ENCODE measurements at regions not wholly inside any gene's neighbourhood (a gene's known extent, or its start where the extent isn't known, plus 50 kb on each side); places are given as distances from the start of the nearest gene placed in this dataset.

- TF ChIP-seq TCF12 (IDR thresholded peaks at IDR 0.05; ENCODE audit: low read depth) (no peak), MAX (IDR thresholded peaks at IDR 0.05) (no peak), TAF1 (IDR thresholded peaks at IDR 0.05; ENCODE audit: low read depth) (no peak), RAD21 (IDR thresholded peaks at IDR 0.05; ENCODE audit: low read depth) (no peak), YY1 (IDR thresholded peaks at IDR 0.05; ENCODE audit: low read depth) (no peak)
- TF ChIP-seq, protein P1, sequence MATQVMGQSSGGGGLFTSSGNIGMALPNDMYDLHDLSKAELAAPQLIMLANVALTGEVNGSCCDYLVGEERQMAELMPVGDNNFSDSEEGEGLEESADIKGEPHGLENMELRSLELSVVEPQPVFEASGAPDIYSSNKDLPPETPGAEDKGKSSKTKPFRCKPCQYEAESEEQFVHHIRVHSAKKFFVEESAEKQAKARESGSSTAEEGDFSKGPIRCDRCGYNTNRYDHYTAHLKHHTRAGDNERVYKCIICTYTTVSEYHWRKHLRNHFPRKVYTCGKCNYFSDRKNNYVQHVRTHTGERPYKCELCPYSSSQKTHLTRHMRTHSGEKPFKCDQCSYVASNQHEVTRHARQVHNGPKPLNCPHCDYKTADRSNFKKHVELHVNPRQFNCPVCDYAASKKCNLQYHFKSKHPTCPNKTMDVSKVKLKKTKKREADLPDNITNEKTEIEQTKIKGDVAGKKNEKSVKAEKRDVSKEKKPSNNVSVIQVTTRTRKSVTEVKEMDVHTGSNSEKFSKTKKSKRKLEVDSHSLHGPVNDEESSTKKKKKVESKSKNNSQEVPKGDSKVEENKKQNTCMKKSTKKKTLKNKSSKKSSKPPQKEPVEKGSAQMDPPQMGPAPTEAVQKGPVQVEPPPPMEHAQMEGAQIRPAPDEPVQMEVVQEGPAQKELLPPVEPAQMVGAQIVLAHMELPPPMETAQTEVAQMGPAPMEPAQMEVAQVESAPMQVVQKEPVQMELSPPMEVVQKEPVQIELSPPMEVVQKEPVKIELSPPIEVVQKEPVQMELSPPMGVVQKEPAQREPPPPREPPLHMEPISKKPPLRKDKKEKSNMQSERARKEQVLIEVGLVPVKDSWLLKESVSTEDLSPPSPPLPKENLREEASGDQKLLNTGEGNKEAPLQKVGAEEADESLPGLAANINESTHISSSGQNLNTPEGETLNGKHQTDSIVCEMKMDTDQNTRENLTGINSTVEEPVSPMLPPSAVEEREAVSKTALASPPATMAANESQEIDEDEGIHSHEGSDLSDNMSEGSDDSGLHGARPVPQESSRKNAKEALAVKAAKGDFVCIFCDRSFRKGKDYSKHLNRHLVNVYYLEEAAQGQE (IDR thresholded peaks at IDR 0.05; ENCODE audit: low read depth) = no peak
Observed at GRCh38 chr9:1712861-1713450, 302.2 kb upstream of the SMARCA2 start.
